ENCODE measurements at regions not wholly inside any gene's neighbourhood (a gene's known extent, or its start where the extent isn't known, plus 50 kb on each side); places are given as distances from the start of the nearest gene placed in this dataset.
"Not testable (repeated sequence)": the region's sequence is repeated elsewhere in the genome, so short reads cannot be mapped to it uniquely, and the experiment has no call there.

DNA sequence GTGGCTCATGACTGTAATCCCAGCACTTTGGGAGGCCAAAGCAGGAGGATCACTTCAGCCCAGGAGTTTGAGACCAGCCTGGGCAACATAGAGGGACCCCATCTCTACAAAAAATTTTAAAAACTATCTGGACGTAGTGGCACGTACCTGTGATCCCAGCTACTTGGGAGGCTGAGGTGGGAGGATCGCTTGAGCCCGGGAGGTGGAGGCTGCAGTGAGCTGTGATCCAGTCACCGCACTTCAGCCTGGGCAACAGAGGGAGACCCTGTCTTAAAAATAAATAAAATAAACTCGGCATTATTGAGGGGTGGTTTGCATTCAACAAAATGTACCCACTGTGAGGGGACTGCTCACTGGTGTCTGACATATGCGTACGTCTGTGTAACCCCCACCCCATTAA is 79.5 kb upstream of the GSE1 start:
- not testable (repeated sequence) for DNase-seq

- DNase-seq, result no peak
Measured at GRCh38 chr16:85534536-85535351, 78.4 kb upstream of the GSE1 start.

DNA sequence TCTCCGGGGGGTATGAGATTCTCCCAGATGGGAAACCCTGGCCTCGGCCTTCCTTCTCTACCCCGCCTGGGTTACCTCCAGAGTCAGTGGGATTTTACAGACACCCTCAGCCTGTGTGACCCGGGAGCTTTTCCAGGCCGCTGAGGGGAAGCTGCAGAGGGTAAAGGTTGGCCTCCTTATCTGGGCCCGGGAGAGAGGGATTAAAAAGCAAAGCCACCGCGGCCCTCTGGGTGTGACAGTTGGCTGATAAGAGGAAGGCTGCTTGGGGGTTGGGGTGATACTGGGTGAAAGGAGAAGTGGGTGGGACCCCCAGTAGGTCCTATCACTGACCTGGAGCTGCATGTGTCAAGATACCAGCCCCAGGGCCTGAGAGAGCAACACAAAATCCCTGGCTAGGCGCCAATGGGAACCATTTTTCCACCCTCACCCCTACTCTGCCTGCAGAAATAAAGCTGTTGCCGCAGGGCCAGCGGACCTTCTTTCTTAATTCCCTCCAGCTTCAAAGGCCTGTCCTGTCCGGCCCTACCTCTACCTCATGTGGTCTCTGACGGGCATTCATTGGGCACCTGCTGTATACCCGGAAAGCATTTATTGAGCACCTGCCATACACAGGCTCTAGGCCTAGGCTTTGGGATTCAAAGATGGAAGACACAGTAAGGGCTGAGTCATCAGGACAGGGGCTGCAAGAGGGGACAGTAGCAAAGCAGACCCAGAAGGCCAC is 77.6 kb upstream of the GSE1 start:
- DNase-seq, result no peak

DNA sequence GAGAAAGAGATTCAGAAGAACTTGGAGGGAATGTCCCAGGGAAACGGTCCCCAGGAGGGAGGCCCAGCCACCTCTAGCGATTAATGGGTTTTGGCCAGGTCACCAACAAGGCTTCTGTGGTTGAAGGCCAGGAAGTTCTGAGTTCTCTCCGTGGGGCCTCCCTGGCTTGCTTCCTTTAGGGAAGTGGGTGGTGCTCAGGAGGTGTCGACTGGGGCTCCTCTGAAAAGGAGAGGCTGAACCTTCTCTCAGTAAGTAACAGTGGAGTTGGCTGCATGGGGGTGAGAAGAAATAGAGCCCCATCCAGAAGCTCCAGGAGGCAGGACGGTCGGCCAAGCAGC is 77.1 kb upstream of the GSE1 start:
- no peak for DNase-seq

DNA sequence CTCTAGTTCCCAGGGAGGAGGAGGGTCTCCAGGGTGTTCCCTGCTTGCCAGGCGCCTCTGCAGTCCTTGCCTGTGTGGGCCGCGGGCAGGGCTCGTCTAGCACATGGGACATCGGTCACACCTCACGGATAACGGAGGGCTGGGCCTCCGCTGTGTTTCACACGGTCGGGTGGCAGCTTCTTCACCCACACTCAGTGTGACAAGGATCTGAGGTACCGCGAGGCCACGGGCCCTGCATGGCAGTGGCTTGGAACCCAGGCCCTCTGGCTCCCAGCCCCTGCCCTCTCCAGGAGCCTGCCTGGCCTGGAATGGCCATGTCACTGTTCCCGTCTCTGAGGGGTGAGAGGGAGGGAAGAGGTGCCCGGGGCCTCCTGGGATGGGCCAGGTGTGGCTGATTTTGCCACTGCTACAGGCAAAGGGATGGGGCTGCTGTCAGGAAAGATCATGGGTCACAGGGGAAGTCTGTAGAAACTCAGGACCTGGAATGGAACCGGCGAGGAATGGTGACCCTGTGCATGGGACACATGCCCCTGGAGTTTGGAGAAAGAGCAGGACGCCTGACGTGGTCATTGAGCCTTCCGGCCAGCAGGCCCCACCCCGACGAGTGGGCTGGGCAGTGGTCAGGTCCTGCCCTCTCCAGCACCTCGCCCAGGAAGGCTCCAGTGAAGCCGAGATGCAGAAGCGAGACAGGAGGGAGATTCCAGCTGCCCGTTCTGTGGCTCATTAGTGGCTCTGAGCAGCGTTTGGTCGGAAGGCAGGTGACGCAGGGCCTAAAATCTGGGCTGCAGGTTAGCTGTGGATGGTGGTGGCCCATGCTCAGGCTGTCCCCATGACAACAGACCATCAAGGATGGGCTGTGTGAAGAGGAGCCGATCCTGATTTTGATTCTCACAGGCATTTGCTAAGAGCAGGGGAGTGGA is 76.5 kb upstream of the GSE1 start:
- no peak for DNase-seq

DNA sequence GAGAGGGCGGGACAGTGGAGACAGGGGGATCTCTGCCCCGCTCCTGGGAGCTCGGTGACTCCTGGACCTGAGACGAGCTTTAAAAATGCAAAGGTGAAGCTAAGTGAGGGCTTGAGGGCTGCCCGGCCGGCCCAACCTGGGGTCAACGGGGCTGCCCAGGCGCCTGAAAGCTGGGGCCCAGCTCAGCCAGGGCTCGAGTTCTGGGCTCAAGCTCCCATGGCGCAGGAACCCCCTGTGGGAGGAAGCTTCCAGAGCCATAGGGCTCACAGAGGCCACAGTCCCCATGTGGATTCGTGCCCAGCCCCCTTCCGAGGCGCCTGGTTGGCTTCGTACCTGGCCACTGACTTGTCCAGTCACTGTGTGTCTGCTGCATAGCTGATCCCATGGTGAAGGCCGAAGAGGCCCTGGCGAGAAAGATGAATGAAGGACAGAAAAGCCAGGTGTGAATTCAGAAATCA is 75.8 kb upstream of the GSE1 start:
- no peak for DNase-seq

DNA sequence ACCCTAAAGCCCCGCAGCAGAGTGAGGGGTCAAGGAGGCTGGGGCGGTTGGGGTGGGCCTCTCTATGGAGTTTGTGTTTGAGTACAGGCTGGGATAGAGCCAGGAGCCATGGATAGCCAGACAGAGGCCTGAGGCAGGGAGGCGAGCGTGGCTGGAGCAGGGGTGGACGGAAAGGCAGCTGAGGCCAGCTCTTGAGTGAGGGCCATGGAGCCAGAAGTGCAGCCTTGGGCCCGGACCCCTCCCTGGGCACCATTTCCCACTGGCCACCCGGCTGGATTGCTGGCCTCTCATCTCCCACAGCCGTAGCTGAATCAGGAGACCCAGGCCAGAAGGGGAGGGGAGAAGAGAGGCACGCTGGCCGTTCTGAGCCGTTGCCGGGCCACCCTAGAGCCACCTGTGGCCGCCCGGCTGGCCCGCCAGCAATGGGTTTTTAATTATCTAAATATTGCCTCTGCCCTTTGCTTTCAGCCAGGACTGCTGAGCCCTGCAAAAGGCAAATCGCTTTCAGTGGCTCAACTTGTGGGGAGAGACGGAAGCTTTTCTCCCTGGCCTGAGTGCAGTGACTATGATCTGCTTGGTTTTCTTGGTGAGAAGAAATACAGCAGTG is 75.2 kb upstream of the GSE1 start:
- DNase-seq, result no peak

DNA sequence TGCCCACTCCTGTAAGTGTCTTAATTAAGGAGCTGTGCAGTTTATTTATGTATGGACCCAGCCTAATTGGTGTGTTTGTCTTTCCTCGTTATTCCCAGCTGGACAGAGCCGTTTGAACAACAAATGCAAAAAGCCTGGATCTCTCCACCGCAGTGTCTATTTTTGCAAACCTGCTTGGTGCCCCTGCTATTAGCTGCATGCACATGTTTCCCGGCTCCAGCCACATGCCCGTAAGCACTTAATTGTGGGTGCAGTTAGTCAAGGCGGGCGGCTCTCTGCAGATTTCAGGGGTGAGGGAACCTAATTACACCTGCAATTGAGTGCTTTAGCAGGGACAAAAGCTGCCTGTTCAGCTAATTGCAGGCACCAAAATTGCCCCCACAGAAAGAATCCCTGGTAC is 74.0 kb upstream of the GSE1 start:
- no peak for DNase-seq

- DNase-seq, result no peak
Measured at GRCh38 chr16:85539629-85540291, 73.4 kb upstream of the GSE1 start.

GRCh38 chr16:85541181-85541580 is 71.9 kb upstream of the GSE1 start:
- no peak for DNase-seq

GRCh38 chr16:85541619-85541979 is 71.5 kb upstream of the GSE1 start:
- DNase-seq, result no peak

DNA sequence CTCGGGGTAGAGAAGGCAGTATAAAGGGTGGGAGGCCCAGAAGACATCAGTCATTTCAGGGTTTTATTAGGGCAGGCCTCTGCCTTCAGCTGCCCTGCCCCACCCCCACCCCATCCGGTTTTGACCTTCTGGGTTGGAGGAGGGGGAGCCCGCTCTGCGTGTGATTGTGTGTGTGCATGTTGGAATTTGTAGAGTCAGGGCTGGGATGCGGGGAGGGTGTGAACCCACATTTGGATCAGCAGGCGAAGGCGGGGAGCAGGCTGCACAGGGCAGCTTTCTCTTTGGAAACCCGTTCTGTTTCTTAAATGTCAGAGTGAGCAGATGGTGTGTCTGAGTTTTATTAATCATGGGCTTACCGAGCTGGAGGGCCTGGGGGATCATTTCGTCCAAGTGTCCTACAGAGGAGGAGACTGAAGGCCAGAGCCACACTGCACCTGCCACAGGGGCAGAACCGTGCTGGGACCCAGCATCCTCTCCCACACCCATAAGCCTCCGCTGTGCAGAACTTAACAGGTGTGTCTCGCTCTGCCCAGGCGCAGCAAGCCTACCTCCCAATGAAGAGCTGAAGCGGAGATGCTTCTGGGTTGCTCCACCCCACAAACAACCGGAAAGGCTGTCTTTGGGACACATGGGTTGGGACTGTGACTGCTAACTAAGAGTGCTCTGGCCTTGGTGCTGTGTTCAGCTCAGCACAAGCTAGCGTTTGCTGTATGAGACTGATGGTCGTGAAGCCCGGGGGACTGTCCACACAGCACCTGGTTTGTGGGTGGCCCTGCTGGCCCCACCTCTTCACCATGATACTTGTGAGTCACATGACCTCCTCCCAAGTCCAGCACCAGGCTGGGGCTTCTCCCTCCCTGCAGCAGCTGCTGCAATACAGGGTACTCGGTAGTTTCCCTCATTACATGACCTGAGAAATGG is 70.9 kb upstream of the GSE1 start:
- DNase-seq, result peak; percentile 64

DNA sequence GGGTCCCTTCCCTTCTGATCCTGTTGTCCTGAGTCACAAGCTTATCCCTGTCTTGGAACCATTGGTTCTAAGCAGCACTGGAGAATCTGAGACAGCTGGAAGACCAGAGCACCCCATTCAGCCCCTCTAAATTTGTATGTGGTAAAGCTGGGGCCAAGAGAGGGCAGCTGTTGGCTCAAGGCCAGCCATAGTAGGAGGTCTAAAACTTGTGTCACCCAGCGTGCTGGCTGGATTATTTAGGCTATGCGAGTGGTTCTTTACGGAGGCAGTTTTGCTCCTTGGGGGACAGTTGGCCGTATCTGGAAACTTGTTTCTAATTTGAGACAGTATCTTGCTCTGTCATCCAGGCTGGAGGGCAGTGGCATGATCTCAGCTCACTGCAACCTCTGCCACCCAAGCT is 69.6 kb upstream of the GSE1 start:
- no peak for DNase-seq

GRCh38 chr16:85544016-85544415 is 69.1 kb upstream of the GSE1 start:
- DNase-seq, result no peak

DNA sequence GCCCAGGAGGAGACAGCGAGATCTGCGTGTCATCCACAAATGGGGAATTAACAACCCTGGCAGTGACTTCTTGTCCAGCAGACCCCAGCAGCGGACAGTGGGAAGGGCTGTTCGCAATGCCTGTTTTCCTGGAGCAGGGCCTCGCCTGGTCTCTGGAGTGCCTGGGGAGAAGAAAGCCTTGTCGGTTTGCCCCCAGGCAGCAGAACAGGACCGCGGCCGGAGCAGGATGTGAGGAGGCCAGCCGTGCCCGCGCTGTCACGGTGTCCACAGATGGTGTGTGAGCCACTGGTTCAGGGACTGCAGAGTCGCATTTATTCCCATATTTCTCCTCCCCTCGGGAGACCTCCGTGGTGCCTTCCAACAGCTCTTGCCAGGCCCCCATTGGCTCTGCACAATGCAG is 68.5 kb upstream of the GSE1 start:
- DNase-seq, result no peak

DNA sequence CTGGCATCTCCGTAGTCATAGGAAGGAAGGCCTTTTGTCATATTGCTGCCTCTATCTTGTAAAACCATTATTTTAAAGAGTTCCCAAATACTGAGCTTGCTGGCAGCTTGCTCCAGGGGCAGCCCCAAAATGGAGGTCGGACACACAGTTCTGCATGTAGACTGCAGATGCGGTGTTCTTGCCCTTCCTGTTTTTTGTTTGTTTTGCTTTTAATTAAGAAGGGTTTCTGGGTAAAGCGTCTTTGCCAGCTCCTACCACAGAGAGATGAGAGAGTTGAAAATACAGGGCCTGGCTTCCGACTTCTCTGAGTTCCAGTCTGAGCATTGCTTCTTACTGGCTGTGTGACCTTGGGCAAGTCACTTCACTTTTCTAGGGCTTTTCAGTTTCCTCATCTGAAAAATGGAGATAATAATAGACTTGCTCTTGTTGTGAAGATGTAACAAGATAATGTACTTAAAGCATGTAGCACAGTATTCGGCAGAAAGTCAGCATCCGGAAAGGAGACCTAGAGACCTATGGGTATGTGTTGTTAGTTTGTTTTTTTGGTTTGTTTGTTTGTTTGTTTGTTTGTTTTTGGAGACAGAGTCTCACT is 67.8 kb upstream of the GSE1 start:
- no peak for DNase-seq

- no peak for DNase-seq
Measured at GRCh38 chr16:85546585-85547447, 66.3 kb upstream of the GSE1 start.

DNA sequence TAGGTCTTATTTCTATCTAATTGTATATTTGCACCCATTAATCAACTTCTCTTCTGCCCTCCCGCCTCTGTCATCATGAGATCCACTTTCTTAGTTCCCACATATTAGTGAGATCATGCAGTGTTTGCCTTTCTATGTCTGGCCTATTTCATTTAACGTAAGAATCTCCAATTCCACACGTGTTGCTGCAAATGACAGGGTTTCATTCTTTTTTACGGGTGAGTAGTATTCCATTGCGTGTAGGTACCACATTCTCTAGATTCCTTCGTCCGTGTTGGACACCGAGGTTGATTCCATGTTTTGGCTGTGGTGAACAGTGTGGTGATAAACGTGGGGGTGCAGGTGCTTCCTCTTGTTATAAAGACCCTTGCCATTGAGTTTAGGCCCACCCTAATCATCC is 64.7 kb upstream of the GSE1 start:
- no peak for DNase-seq

- DNase-seq, result no peak
Measured at GRCh38 chr16:85549766-85550421, 63.2 kb upstream of the GSE1 start.

Data from fibroblast of skin of scalp (primary cell).